ENCODE measurements at regions not wholly inside any gene's neighbourhood (a gene's known extent, or its start where the extent isn't known, plus 50 kb on each side); places are given as distances from the start of the nearest gene placed in this dataset.

DNA sequence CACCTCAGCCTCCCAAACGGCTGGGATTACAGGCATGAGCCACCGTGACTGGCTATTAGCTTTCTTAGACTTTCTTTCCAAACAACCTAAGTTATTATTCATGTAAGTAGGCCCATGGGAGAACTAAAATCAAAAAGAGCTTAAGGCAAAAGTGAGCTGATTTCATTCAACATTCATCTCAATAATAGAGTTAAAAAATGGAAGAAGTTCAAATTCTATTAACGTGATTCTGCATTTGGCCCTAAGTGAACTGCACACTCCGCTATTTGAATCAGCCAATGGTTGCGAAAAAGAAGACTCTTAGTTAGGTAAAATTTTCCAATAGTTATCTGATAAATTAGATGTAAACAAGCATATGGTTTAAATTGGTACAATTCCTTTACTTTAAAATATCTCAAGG, 68.6 kb upstream of the WARS2 start:
- Histone ChIP-seq H3K4me3 (no peak overlapping the region), H3K36me3 (ENCODE audit: control insufficient read depth, insufficient read depth, low read length) (no peaks in the 10 kb centered on the region), H3K27me3 (ENCODE audit: control insufficient read depth in 2 of 2, insufficient read depth in 2 of 2, low read length in 2 of 2) (no peaks in the 10 kb centered on the region), H3K9me3 (replicated peaks; ENCODE audit: control insufficient read depth, insufficient read depth, low read depth, low read length) (no peaks in the 10 kb centered on the region), H4K20me1 (replicated peaks; ENCODE audit: control insufficient read depth, insufficient read depth, low read length) (no peaks in the 10 kb centered on the region), H3K27ac (ENCODE audit: extremely low read depth, low read depth, low read length) (no peak overlapping the region), H3K9me1 (ENCODE audit: control insufficient read depth, insufficient read depth, low read length) (no peaks in the 10 kb centered on the region), H3K4me1 (replicated peaks in 1 of 2; ENCODE audit: control insufficient read depth in 2 of 2, insufficient read depth in 2 of 2, low read length in 2 of 2) (peaks cover 0 to 6% of the 10 kb centered on the region in 2 experiments; a peak in 2 of 5 replicates), H3K79me2 (ENCODE audit: control insufficient read depth, insufficient read depth, low read length) (no peaks in the 10 kb centered on the region), H2AFZ (ENCODE audit: low read depth, low read length) (no peak overlapping the region), H3K4me2 (ENCODE audit: insufficient read depth, low read length) (no peak overlapping the region), H3K9ac (ENCODE audit: insufficient read depth in 1 of 2, low read depth in 2 of 2, low read length in 2 of 2) (no peak overlapping the region)
- BruUV-seq (replicated peaks) = no TSS peak
- intact Hi-C loops (cut with micrococcal nuclease) = no loop called here
- FAIRE-seq (no peak), ATAC-seq (no peak), DNase-seq (ENCODE audit: extremely low read depth in 1 of 4, low spot score in 3 of 4) (no peak)
- ChIA-PET POLR2A (no interaction called here), CTCF (ENCODE audit: low intra/inter-chr PET ratio) (no interaction called here)
- 32% methylated on average over 5 of the region's 5 CpGs for WGBS (ENCODE audit: insufficient coverage, low coverage, missing lambda C conversion rate)
- in situ Hi-C loops (cut with MboI) = no loop called here
- TF ChIP-seq HNRNPUL1 (IDR thresholded peaks at IDR 0.05; ENCODE audit: low read length) (no peak), DPF2 (IDR thresholded peaks at IDR 0.05) (no peak), MAFF (IDR thresholded peaks at IDR 0.05; ENCODE audit: low read length) (no peak), KDM2B (CRISPR knock-in tag; IDR thresholded peaks at IDR 0.05) (no peak), MNT (conservative IDR thresholded peaks at IDR 0.05) (no peak), ZKSCAN3 (CRISPR knock-in tag; IDR thresholded peaks at IDR 0.05) (no peak), ATF4 (CRISPR knock-in tag; IDR thresholded peaks at IDR 0.05) (no peak), VEZF1 (CRISPR knock-in tag; IDR thresholded peaks at IDR 0.05) (no peak), DNMT1 (IDR thresholded peaks at IDR 0.05) (no peak), ZNF133 (CRISPR knock-in tag; IDR thresholded peaks at IDR 0.05) (no peak), CUX1 (CRISPR knock-in tag; IDR thresholded peaks at IDR 0.05) (no peak)
- TF ChIP-seq, protein P1, sequence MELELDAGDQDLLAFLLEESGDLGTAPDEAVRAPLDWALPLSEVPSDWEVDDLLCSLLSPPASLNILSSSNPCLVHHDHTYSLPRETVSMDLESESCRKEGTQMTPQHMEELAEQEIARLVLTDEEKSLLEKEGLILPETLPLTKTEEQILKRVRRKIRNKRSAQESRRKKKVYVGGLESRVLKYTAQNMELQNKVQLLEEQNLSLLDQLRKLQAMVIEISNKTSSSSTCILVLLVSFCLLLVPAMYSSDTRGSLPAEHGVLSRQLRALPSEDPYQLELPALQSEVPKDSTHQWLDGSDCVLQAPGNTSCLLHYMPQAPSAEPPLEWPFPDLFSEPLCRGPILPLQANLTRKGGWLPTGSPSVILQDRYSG (tag; conservative IDR thresholded peaks at IDR 0.05; ENCODE audit: low read depth) = no peak
- TF ChIP-seq, protein P2, sequence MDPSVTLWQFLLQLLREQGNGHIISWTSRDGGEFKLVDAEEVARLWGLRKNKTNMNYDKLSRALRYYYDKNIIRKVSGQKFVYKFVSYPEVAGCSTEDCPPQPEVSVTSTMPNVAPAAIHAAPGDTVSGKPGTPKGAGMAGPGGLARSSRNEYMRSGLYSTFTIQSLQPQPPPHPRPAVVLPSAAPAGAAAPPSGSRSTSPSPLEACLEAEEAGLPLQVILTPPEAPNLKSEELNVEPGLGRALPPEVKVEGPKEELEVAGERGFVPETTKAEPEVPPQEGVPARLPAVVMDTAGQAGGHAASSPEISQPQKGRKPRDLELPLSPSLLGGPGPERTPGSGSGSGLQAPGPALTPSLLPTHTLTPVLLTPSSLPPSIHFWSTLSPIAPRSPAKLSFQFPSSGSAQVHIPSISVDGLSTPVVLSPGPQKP (CRISPR knock-in tag; IDR thresholded peaks at IDR 0.05) = no peak
